Right atrium auricular region (tissue), 2 donors: ENCODE measurements at regions not wholly inside any gene's neighbourhood (a gene's known extent, or its start where the extent isn't known, plus 50 kb on each side); places are given as distances from the start of the nearest gene placed in this dataset.

Source experiments
- DNase-seq: peaks from one replicate; pipeline ENCODE4 v3.0.0-alpha.2; 2019; ENCODE audit warnings: low spot score
- H3K27ac ChIP-seq, 2 donors: fragments of 200-600 bp; sonication (generic); 1 replicate in 1 of 2; 2 replicates in 1 of 2; pipeline ENCODE4 v1.5.1; 2016 to 2019
- H3K27me3 ChIP-seq, 2 donors: fragments of 200-600 bp; sonication (generic); one replicate each; pipeline versions ENCODE4 v1.5.1 to v1.6.0; 2017 to 2019
- H3K36me3 ChIP-seq: fragments of 200-600 bp; sonication (generic); one replicate; pipeline ENCODE4 v1.5.1; 2016
- H3K4me1 ChIP-seq, 2 donors: fragments of 200-600 bp; sonication (generic); one replicate each; pipeline versions ENCODE4 v1.5.1 to v1.6.0; 2017 to 2019
- H3K4me3 ChIP-seq, 2 donors: fragments of 200-600 bp; sonication (generic); 1 replicate in 1 of 2; 2 replicates in 1 of 2; pipeline ENCODE4 v1.5.1; 2017 to 2019; ENCODE audit warnings: mild to moderate bottlenecking in 1 of 2, moderate library complexity in 1 of 2
- H3K9me3 ChIP-seq, 2 donors: fragments of 200-600 bp; sonication (generic); one replicate each; pipeline ENCODE4 v1.5.1; 2019
- microRNA-seq, 2 donors: library from miRNA; unstranded; fragments of <30 nt; microRNA quantifications; one replicate each; pipeline ENCODE4, GENCODE V29; 2016 to 2017; ENCODE audit warnings: borderline number of aligned reads in 2 of 2, borderline replicate concordance in 1 of 2
- TF ChIP-seq, protein P1 (sequence below), 2 donors: fragments of 200-600 bp; sonication (generic); IDR thresholded peaks; one replicate each; pipeline ENCODE4 v1.5.1; 2019; ENCODE audit warnings: antibody characterized with exemption in 2 of 2

DNA sequence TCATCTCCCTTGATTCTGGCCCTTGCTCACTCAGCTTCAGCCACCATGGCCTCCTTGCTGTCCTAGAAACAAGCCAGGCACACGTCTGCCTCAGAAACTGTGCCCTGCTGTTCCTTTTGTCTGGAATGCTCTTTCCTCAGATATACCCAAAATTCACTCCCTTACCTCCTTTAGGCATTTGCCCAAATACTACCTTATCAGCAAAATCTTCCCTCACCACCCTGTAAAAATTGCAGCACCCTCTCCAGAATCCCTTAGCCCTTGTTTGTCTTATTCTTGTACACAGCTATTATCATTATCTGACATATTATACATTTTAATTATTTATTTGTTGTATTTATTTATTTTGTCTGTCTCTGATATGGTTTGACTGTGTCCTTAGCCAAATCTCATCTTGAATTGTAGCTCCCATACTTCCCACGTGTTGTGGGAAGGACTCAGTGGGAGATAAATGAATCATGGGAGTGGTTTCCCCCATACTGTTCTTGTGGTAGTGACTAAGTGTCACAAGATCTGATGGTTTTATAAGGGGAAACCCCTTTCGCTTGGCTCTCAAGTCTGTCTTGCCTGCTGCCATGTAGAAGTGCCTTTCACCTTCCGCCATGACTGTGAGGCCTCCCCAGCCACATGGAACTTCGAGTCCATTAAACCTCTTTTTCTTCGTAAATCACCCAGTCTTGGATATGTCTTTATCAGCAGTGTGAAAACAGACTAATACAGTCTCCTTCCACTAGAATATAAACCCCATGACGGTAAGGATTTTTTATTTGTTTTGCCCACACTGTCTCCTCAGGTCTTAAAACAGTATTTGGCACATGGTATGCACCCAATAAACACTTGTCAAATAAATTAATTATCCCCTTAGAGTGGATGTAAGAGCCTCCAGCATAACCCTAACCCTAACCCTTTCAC, 60.0 kb upstream of the STT3B start:
- Histone ChIP-seq H3K4me1 (no peaks in the 10 kb centered on the region), H3K4me3 (no peak overlapping the region), H3K9me3 (no peaks in the 10 kb centered on the region), H3K36me3 (no peaks in the 10 kb centered on the region), H3K27ac (no peak overlapping the region), H3K27me3 (no peaks in the 10 kb centered on the region)
- DNase-seq = no peak
- TF ChIP-seq, protein P1, sequence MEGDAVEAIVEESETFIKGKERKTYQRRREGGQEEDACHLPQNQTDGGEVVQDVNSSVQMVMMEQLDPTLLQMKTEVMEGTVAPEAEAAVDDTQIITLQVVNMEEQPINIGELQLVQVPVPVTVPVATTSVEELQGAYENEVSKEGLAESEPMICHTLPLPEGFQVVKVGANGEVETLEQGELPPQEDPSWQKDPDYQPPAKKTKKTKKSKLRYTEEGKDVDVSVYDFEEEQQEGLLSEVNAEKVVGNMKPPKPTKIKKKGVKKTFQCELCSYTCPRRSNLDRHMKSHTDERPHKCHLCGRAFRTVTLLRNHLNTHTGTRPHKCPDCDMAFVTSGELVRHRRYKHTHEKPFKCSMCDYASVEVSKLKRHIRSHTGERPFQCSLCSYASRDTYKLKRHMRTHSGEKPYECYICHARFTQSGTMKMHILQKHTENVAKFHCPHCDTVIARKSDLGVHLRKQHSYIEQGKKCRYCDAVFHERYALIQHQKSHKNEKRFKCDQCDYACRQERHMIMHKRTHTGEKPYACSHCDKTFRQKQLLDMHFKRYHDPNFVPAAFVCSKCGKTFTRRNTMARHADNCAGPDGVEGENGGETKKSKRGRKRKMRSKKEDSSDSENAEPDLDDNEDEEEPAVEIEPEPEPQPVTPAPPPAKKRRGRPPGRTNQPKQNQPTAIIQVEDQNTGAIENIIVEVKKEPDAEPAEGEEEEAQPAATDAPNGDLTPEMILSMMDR (IDR thresholded peaks at IDR 0.05) = no peak

DNA sequence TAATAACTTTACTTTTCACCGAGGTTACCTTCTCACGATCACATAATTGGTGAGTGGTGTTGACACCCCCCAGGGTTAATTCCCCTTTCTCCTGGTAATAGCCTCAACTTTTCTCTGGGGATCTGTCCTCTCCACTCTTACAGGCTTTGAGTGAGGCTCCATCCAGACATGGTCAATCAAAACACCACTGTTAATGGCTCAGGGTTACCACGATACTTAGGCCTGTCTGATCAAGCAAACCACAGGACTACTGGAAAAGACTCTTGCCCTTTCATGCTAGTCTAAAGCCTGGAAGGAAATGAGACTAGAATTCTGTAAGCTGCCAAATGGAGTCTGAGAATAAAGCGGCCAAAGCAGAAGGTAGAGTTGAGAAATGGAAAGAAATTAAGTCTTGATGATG, 56.5 kb upstream of the STT3B start:
- peaks cover 0 to 5% of the 10 kb centered on the region in 2 donors for H3K9me3 ChIP-seq
- H3K36me3 ChIP-seq = no peaks in the 10 kb centered on the region
- H3K27me3 ChIP-seq = no peaks in the 10 kb centered on the region
- no peak overlapping the region for H3K27ac ChIP-seq
- TF ChIP-seq, protein P1 (IDR thresholded peaks at IDR 0.05) = no peak
- no peak for DNase-seq
- H3K4me3 ChIP-seq = no peak overlapping the region
- H3K4me1 ChIP-seq = no peaks in the 10 kb centered on the region

DNA sequence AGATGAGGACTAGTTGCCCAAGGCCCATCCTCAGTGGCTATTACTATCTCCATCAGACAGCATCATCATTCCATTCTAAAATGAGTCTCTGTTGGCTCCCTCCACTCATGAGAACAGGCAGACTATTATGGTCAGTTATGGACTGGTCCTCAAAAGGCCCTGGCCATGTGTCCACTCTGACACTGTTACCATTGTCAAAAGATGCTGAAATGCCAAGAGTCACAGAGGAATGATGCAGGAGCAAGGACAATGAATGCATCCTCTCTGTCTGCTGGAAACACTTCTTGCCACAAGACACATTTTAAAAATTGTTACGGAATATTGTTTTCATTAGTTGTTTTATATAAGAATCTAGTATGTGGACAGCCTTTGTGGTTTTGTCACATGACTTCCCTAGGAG, 53.3 kb upstream of the STT3B start:
- no peak overlapping the region for H3K27ac ChIP-seq
- no peaks in the 10 kb centered on the region for H3K27me3 ChIP-seq
- H3K4me3 ChIP-seq = no peak overlapping the region
- DNase-seq = no peak
- peaks cover 0 to 5% of the 10 kb centered on the region in 2 donors for H3K9me3 ChIP-seq
- no peaks in the 10 kb centered on the region for H3K36me3 ChIP-seq
- TF ChIP-seq, protein P1 (IDR thresholded peaks at IDR 0.05) = no peak
- H3K4me1 ChIP-seq = no peaks in the 10 kb centered on the region

DNA sequence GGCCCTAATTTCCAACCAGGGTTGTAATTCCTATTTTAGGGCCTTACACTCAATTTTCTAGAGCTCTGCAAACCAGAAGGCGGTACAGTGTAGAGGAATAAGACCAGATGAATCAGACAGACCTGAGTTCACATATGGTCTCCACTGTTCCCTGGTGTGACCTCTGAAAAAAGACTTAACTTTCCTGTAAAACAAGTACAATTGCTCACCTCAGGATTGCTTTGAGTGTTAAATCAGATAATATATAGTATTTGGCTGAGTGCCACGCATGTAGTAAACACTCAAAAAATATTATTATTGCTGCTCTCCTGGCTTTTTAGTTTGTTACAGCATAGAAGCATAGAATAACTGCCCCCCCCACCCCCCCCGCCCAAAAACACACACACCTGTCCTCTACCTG, 51.0 kb upstream of the STT3B start:
- no peak for DNase-seq
- no peaks in the 10 kb centered on the region for H3K4me1 ChIP-seq
- H3K27me3 ChIP-seq = no peaks in the 10 kb centered on the region
- peaks cover 0 to 5% of the 10 kb centered on the region in 2 donors for H3K9me3 ChIP-seq
- TF ChIP-seq, protein P1 (IDR thresholded peaks at IDR 0.05) = no peak
- H3K27ac ChIP-seq = no peak overlapping the region
- no peak overlapping the region for H3K4me3 ChIP-seq
- H3K36me3 ChIP-seq = no peaks in the 10 kb centered on the region

DNA sequence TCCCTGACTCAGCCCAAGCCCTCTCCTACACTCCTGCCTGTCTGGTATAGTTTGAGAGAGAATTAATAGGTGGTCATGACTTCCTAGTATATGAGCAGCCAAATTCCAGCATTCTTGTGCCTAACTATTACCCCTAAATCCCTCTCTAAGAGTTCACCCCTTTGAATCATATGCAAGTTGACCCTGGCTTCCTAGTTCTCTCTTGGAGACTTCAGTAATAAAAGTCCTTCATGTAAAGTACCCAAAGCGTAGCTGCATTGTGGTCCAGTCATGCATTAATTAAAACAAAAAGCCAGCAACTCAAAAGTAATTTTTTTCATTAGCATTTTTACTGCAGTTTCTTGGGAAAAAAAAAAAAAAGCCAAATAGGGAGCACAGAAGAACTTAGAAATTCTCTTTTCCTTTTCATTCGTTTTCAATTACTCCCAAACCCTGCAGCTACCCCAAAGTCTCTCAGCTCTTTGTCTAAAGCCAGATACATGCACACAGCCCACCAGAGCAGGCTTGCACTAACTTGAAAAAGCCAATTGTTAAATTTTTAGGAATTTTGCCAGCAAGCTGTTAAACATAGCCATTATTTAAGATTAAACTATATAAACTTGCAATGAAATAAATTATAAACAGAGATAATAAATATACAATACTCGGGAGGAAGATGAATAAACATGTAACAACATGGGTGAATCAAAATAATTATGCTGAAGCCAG, 50.1 kb upstream of the STT3B start:
- no peak overlapping the region for H3K4me3 ChIP-seq
- no peak overlapping the region for H3K27ac ChIP-seq
- DNase-seq = no peak
- no peaks in the 10 kb centered on the region for H3K27me3 ChIP-seq
- TF ChIP-seq, protein P1 (IDR thresholded peaks at IDR 0.05) = no peak
- H3K4me1 ChIP-seq = no peaks in the 10 kb centered on the region
- no peaks in the 10 kb centered on the region for H3K36me3 ChIP-seq
- peaks cover 0 to 5% of the 10 kb centered on the region in 2 donors for H3K9me3 ChIP-seq

Small RNA genes in the stretch of these regions (microRNA-seq; reads per million reads assigned to microRNA genes)
- 0.71 to 1.4 reads per million in 2 donors for gene MIR466
